ENCODE measurements at regions not wholly inside any gene's neighbourhood (a gene's known extent, or its start where the extent isn't known, plus 50 kb on each side); places are given as distances from the start of the nearest gene placed in this dataset.
"Not testable (repeated sequence)": the region's sequence is repeated elsewhere in the genome, so short reads cannot be mapped to it uniquely, and the experiment has no call there.

GRCh38 chr3:5583920-5584319 is 396.4 kb downstream of the EDEM1 start:
- intact Hi-C loops (cut with micrococcal nuclease; ENCODE audit: unreplicated experiment): no loop called here
- Mint-ChIP-seq H3K4me3 (ENCODE audit: low read depth, unreplicated experiment) (no peak overlapping the region), H3K27me3 (ENCODE audit: unreplicated experiment) (no peaks in the 10 kb centered on the region), H3K9me3 (ENCODE audit: low read depth, unreplicated experiment) (no peaks in the 10 kb centered on the region), H3K27ac (ENCODE audit: unreplicated experiment) (no peak overlapping the region), H3K4me1 (ENCODE audit: low read depth, unreplicated experiment) (no peaks in the 10 kb centered on the region), H3K36me3 (ENCODE audit: insufficient read depth, unreplicated experiment) (no peaks in the 10 kb centered on the region)
- no TSS peak for BruUV-seq (replicated peaks)
- no peak for TF ChIP-seq CTCF (IDR thresholded peaks at IDR 0.05; ENCODE audit: unreplicated experiment)
- CTCF ChIA-PET: no interaction called here
- peak; percentile 11 for DNase-seq

GRCh38 chr3:5585085-5585484 is 397.6 kb downstream of the EDEM1 start:
- DNase-seq: no peak
- CTCF ChIA-PET: no interaction called here
- Mint-ChIP-seq H3K9me3 (ENCODE audit: low read depth, unreplicated experiment) (no peaks in the 10 kb centered on the region), H3K27me3 (ENCODE audit: unreplicated experiment) (no peaks in the 10 kb centered on the region), H3K4me1 (ENCODE audit: low read depth, unreplicated experiment) (no peaks in the 10 kb centered on the region), H3K27ac (ENCODE audit: unreplicated experiment) (no peak overlapping the region), H3K36me3 (ENCODE audit: insufficient read depth, unreplicated experiment) (no peaks in the 10 kb centered on the region), H3K4me3 (ENCODE audit: low read depth, unreplicated experiment) (no peak overlapping the region)
- intact Hi-C loops (cut with micrococcal nuclease; ENCODE audit: unreplicated experiment): no loop called here
- no peak for TF ChIP-seq CTCF (IDR thresholded peaks at IDR 0.05; ENCODE audit: unreplicated experiment)
- BruUV-seq (replicated peaks): no TSS peak

GRCh38 chr3:5606884-5607472 is 419.5 kb downstream of the EDEM1 start:
- no peak for DNase-seq
- no TSS peak for BruUV-seq (replicated peaks)
- Mint-ChIP-seq H3K27ac (ENCODE audit: unreplicated experiment) (no peak overlapping the region), H3K4me1 (ENCODE audit: low read depth, unreplicated experiment) (no peaks in the 10 kb centered on the region), H3K9me3 (ENCODE audit: low read depth, unreplicated experiment) (no peaks in the 10 kb centered on the region), H3K27me3 (ENCODE audit: unreplicated experiment) (no peaks in the 10 kb centered on the region), H3K4me3 (ENCODE audit: low read depth, unreplicated experiment) (no peak overlapping the region), H3K36me3 (ENCODE audit: insufficient read depth, unreplicated experiment) (no peaks in the 10 kb centered on the region)
- no peak for TF ChIP-seq CTCF (IDR thresholded peaks at IDR 0.05; ENCODE audit: unreplicated experiment)
- intact Hi-C loops (cut with micrococcal nuclease; ENCODE audit: unreplicated experiment): no loop called here
- CTCF ChIA-PET: no interaction called here

- no peaks in the 10 kb centered on the region for H3K4me1 Mint-ChIP-seq (ENCODE audit: low read depth, unreplicated experiment)
- intact Hi-C loops (cut with micrococcal nuclease; ENCODE audit: unreplicated experiment): no loop called here
- no peaks in the 10 kb centered on the region for H3K27me3 Mint-ChIP-seq (ENCODE audit: unreplicated experiment)
- no peak overlapping the region for H3K27ac Mint-ChIP-seq (ENCODE audit: unreplicated experiment)
- CTCF ChIA-PET: no interaction called here
- TF ChIP-seq CTCF (IDR thresholded peaks at IDR 0.05; ENCODE audit: unreplicated experiment): no peak
- no peaks in the 10 kb centered on the region for H3K36me3 Mint-ChIP-seq (ENCODE audit: insufficient read depth, unreplicated experiment)
- no peaks in the 10 kb centered on the region for H3K9me3 Mint-ChIP-seq (ENCODE audit: low read depth, unreplicated experiment)
- BruUV-seq (replicated peaks): no TSS peak
- no peak overlapping the region for H3K4me3 Mint-ChIP-seq (ENCODE audit: low read depth, unreplicated experiment)
- DNase-seq: no peak
Observed at GRCh38 chr3:5607581-5607980, 420.1 kb downstream of the EDEM1 start.

GRCh38 chr3:5608971-5609370 is 421.5 kb downstream of the EDEM1 start:
- CTCF ChIA-PET; intact Hi-C loops (cut with micrococcal nuclease; ENCODE audit: unreplicated experiment); H3K27ac Mint-ChIP-seq (ENCODE audit: unreplicated experiment); H3K4me1 Mint-ChIP-seq (ENCODE audit: low read depth, unreplicated experiment); H3K27me3 Mint-ChIP-seq (ENCODE audit: unreplicated experiment); H3K9me3 Mint-ChIP-seq (ENCODE audit: low read depth, unreplicated experiment); DNase-seq; H3K36me3 Mint-ChIP-seq (ENCODE audit: insufficient read depth, unreplicated experiment); H3K4me3 Mint-ChIP-seq (ENCODE audit: low read depth, unreplicated experiment); BruUV-seq (replicated peaks): not testable (repeated sequence)

Data from Calu3 (cell line).